Mesothelial cell of epicardium (in vitro differentiated cells): ENCODE measurements at regions not wholly inside any gene's neighbourhood (a gene's known extent, or its start where the extent isn't known, plus 50 kb on each side); places are given as distances from the start of the nearest gene placed in this dataset.

Experiments
- DNase-seq, 2 experiments: peaks; one replicate each; pipeline ENCODE4 v3.0.0; 2021; ENCODE audit warnings: low spot score in 2 of 2; ENCODE audit not compliant: unreplicated experiment in 2 of 2
- H3K27ac Mint-ChIP-seq: 2 replicates; pipeline ENCODE4 v1.8.0; 2021; ENCODE audit warnings: mixed read lengths
- H3K27me3 Mint-ChIP-seq: 2 replicates; pipeline ENCODE4 v1.8.0; 2021; ENCODE audit warnings: low read depth, mixed read lengths
- H3K36me3 Mint-ChIP-seq: 2 replicates; pipeline ENCODE4 v1.8.0; 2021; ENCODE audit warnings: mixed read lengths
- H3K4me1 Mint-ChIP-seq: 2 replicates; pipeline ENCODE4 v1.8.0; 2021; ENCODE audit warnings: mixed read lengths
- H3K4me3 Mint-ChIP-seq: 2 replicates; pipeline ENCODE4 v1.8.0; 2021; ENCODE audit warnings: mild to moderate bottlenecking, moderate library complexity, mixed read lengths
- H3K9me3 Mint-ChIP-seq: 2 replicates; pipeline ENCODE4 v1.8.0; 2021; ENCODE audit warnings: mixed read lengths
- TF ChIP-seq, protein P1 (sequence below): fragments of 200-600 bp; sonication (generic); IDR thresholded peaks from one replicate; pipeline ENCODE4 v1.5.0; 2021; ENCODE audit warnings: antibody characterized with exemption; ENCODE audit not compliant: unreplicated experiment

DNA sequence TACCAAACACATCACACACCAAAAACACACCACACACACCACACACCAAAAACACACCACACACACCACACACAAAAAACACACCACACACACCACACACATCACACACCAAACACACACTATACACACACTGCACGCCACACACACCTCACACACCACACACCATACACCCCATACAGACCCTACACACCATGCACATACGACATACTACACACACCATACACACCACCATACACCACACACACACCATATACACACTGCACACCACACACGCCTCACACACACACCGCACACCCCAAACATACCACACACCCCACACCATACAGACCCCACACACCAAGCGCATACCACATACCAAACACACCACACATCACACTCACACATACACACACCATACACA, 226.9 kb upstream of the PKN2 start:
- TF ChIP-seq, protein P1, sequence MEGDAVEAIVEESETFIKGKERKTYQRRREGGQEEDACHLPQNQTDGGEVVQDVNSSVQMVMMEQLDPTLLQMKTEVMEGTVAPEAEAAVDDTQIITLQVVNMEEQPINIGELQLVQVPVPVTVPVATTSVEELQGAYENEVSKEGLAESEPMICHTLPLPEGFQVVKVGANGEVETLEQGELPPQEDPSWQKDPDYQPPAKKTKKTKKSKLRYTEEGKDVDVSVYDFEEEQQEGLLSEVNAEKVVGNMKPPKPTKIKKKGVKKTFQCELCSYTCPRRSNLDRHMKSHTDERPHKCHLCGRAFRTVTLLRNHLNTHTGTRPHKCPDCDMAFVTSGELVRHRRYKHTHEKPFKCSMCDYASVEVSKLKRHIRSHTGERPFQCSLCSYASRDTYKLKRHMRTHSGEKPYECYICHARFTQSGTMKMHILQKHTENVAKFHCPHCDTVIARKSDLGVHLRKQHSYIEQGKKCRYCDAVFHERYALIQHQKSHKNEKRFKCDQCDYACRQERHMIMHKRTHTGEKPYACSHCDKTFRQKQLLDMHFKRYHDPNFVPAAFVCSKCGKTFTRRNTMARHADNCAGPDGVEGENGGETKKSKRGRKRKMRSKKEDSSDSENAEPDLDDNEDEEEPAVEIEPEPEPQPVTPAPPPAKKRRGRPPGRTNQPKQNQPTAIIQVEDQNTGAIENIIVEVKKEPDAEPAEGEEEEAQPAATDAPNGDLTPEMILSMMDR = no peak
- no peaks in the 10 kb centered on the region for H3K9me3 Mint-ChIP-seq
- peaks cover 34% of the 10 kb centered on the region for H3K27me3 Mint-ChIP-seq
- no peak for DNase-seq
- no peak overlapping the region for H3K4me3 Mint-ChIP-seq
- peaks cover 2% of the 10 kb centered on the region for H3K4me1 Mint-ChIP-seq
- H3K36me3 Mint-ChIP-seq = no peaks in the 10 kb centered on the region
- H3K27ac Mint-ChIP-seq = no peak overlapping the region

GRCh38 chr1:88461007-88461406, 223.1 kb upstream of the PKN2 start:
- H3K4me1 Mint-ChIP-seq = peaks cover 4% of the 10 kb centered on the region
- no peaks in the 10 kb centered on the region for H3K36me3 Mint-ChIP-seq
- H3K9me3 Mint-ChIP-seq = no peaks in the 10 kb centered on the region
- H3K4me3 Mint-ChIP-seq = no peak overlapping the region
- H3K27ac Mint-ChIP-seq = no peak overlapping the region
- DNase-seq = no peak
- peaks cover 50% of the 10 kb centered on the region for H3K27me3 Mint-ChIP-seq
- TF ChIP-seq, protein P1 = no peak

- peaks cover 50% of the 10 kb centered on the region for H3K27me3 Mint-ChIP-seq
- H3K4me1 Mint-ChIP-seq = peaks cover 4% of the 10 kb centered on the region
Measured at GRCh38 chr1:88462096-88462487, 222.0 kb upstream of the PKN2 start.

DNA sequence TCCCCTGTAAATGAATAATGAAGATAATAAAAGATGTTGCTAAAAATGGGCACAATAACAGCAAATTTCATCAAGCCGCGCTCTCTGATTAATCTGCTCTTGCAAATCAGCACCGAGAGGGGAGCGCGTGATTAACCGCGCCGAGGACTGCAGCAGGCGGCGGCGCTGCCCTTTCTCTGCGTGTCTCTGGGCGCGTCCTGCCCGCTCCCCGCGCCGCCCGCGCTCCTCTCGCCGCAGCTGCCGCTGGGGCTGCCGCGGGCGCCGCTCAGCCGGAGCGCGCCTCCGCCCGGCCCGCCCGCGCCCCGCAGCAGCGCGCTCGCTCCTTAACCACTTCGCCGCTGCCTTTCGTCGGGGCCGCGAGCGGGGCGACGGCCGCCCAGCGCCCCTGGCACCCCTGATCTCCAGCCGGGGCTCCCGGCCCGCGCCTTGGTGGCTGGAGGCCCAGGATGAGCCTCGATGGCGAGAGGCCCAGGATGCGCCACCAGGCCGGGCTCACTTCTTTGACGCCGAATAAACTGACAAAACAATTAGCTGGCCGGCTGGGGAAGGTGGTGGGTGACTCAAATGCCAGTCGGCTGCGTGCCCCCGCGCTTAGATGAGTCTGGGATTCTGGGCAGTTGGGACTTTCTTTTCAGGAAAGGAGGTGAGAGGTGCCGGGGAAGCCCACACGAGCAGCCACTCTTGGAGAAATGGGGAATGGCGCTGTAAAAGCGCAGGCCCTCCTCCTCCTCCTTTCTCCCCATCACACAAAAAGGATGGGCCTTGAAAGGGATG, 221.4 kb upstream of the PKN2 start:
- no peaks in the 10 kb centered on the region for H3K36me3 Mint-ChIP-seq
- DNase-seq = peak in 1 of 2 experiments; percentile 59
- peaks cover 50% of the 10 kb centered on the region for H3K27me3 Mint-ChIP-seq
- H3K4me1 Mint-ChIP-seq = peaks cover 4% of the 10 kb centered on the region
- TF ChIP-seq, protein P1 = no peak
- H3K9me3 Mint-ChIP-seq = peaks cover 3% of the 10 kb centered on the region
- peak overlapping the region; percentile 23 for H3K27ac Mint-ChIP-seq
- H3K4me3 Mint-ChIP-seq = peak overlapping the region; percentile 68

More at GRCh38 chr1:88462096-88462487, 222.0 kb upstream of the PKN2 start:
- DNase-seq = no peak
- Mint-ChIP-seq H3K27ac (no peak overlapping the region), H3K9me3 (no peaks in the 10 kb centered on the region), H3K36me3 (no peaks in the 10 kb centered on the region), H3K4me3 (peak overlapping the region; percentile 68)
- TF ChIP-seq, protein P1 = no peak

DNA sequence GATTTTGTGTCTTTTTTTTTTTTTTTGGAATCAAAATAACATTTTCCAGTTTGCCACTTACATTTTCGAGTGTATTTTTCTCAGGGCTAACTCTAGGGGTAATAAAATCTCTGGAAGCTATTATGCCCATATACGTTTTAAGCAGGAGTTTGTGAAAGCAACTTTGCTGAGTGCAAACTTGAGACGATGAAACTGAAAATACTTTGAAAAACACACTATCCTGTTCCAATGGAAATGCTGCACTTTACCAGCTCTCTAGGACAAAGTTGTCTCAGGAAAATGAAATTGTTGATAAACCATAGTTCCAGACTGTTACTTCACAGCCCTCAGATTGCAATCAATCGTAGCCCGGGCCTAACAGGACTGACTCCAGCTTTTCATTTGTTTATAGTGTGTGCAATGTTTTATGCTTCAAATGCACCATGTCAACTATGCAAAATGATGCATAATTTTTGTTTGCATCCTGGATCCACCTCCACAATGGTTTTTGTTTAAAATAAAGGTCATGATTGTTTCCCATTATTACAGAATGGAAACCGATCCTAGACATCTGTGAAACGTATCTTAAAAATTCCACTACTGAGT, 220.6 kb upstream of the PKN2 start:
- Mint-ChIP-seq H3K27me3 (peaks cover 50% of the 10 kb centered on the region), H3K4me3 (peak overlapping the region; percentile 65)

More for the DNA sequence above, 220.6 kb upstream of the PKN2 start:
- TF ChIP-seq, protein P1 = no peak
- no peak overlapping the region for H3K27ac Mint-ChIP-seq
- no peak for DNase-seq
- H3K9me3 Mint-ChIP-seq = peaks cover 6% of the 10 kb centered on the region
- peaks cover 4% of the 10 kb centered on the region for H3K4me1 Mint-ChIP-seq
- no peaks in the 10 kb centered on the region for H3K36me3 Mint-ChIP-seq
